ENCODE measurements at regions not wholly inside any gene's neighbourhood (a gene's known extent, or its start where the extent isn't known, plus 50 kb on each side); places are given as distances from the start of the nearest gene placed in this dataset.

DNA sequence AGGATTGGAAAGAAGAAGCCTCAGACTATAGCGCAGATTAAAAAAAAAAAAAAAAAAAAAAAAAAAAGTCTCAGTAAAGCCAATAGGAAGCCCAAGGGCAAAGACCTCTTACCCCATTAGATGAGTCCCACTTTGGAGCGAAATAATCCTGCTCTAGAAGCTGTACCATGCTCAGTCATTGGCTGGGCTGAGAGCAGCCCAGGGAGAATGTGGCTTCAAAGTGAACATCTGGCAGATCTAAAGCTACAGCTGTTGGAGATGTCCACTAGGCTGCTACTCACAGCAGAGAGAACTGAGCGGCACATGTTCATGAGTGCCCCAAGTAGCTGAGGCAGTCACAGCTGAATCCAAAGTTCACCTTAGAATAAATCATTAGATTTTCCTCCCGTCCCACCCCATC lies 560.9 kb downstream of the MED13L start (continued):
- TF ChIP-seq MAFF (IDR thresholded peaks at IDR 0.05; ENCODE audit: low read length) (no peak), NFXL1 (CRISPR knock-in tag; IDR thresholded peaks at IDR 0.05) (no peak), THRAP3 (IDR thresholded peaks at IDR 0.05; ENCODE audit: borderline replicate concordance) (no peak), CEBPB (tag; IDR thresholded peaks at IDR 0.05) (no peak), ZFX (CRISPR knock-in tag; IDR thresholded peaks at IDR 0.05) (no peak), SLC30A9 (CRISPR knock-in tag; IDR thresholded peaks at IDR 0.05) (no peak)
- TF ChIP-seq, protein P1, sequence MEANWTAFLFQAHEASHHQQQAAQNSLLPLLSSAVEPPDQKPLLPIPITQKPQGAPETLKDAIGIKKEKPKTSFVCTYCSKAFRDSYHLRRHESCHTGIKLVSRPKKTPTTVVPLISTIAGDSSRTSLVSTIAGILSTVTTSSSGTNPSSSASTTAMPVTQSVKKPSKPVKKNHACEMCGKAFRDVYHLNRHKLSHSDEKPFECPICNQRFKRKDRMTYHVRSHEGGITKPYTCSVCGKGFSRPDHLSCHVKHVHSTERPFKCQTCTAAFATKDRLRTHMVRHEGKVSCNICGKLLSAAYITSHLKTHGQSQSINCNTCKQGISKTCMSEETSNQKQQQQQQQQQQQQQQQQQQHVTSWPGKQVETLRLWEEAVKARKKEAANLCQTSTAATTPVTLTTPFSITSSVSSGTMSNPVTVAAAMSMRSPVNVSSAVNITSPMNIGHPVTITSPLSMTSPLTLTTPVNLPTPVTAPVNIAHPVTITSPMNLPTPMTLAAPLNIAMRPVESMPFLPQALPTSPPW (CRISPR knock-in tag; IDR thresholded peaks at IDR 0.05) = no peak

DNA sequence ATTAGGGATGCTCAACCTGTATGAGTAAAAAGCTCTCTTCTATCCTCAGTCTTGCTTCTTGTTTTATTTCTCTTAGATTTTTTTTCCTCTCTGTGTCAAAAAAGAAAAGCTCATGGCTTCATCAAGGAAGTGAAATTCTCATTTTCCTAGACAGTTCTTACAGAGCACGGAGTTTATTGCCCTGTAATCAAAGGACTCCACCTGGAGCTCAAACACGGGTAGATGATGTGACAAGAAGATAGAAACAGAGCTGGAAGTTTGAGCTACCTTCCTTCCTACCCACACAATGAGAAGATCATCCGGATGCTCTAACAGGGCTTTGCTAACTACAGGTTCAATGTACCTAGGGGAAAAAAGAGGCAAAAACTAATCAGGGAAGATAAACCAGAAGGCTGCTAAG lies 564.8 kb downstream of the MED13L start:
- Histone ChIP-seq H3K36me3 (ENCODE audit: control insufficient read depth, insufficient read depth, low read length) (no peaks in the 10 kb centered on the region), H3K27ac (ENCODE audit: extremely low read depth, low read depth, low read length) (no peak overlapping the region), H3K4me1 (replicated peaks in 1 of 2; ENCODE audit: control insufficient read depth in 2 of 2, insufficient read depth in 2 of 2, low read length in 2 of 2) (no peaks in the 10 kb centered on the region), H4K20me1 (replicated peaks; ENCODE audit: control insufficient read depth, insufficient read depth, low read length) (no peaks in the 10 kb centered on the region), H2AFZ (ENCODE audit: low read depth, low read length) (no peak overlapping the region), H3K9me1 (ENCODE audit: control insufficient read depth, insufficient read depth, low read length) (no peaks in the 10 kb centered on the region), H3K79me2 (ENCODE audit: control insufficient read depth, insufficient read depth, low read length) (no peaks in the 10 kb centered on the region), H3K4me3 (no peak overlapping the region), H3K9me3 (replicated peaks; ENCODE audit: control insufficient read depth, insufficient read depth, low read depth, low read length) (no peaks in the 10 kb centered on the region), H3K4me2 (ENCODE audit: insufficient read depth, low read length) (no peak overlapping the region), H3K9ac (ENCODE audit: insufficient read depth in 1 of 2, low read depth in 2 of 2, low read length in 2 of 2) (no peak overlapping the region), H3K27me3 (ENCODE audit: control insufficient read depth in 2 of 2, insufficient read depth in 2 of 2, low read length in 2 of 2) (no peaks in the 10 kb centered on the region)
- BruUV-seq (replicated peaks) = no TSS peak
- no peak for FAIRE-seq
- in situ Hi-C loops (cut with MboI) = no loop called here
- ChIA-PET POLR2A (no interaction called here), CTCF (ENCODE audit: low intra/inter-chr PET ratio) (no interaction called here)
- no peak for ATAC-seq
- WGBS (ENCODE audit: insufficient coverage, low coverage, missing lambda C conversion rate) = 0% methylated on average over 3 of the region's 3 CpGs
- no peak for DNase-seq (ENCODE audit: extremely low read depth in 1 of 4, low spot score in 3 of 4)
- intact Hi-C loops (cut with micrococcal nuclease) = no loop called here
- TF ChIP-seq HCFC1 (IDR thresholded peaks at IDR 0.05; ENCODE audit: low read depth, low read length) = no peak
- TF ChIP-seq, protein P2, sequence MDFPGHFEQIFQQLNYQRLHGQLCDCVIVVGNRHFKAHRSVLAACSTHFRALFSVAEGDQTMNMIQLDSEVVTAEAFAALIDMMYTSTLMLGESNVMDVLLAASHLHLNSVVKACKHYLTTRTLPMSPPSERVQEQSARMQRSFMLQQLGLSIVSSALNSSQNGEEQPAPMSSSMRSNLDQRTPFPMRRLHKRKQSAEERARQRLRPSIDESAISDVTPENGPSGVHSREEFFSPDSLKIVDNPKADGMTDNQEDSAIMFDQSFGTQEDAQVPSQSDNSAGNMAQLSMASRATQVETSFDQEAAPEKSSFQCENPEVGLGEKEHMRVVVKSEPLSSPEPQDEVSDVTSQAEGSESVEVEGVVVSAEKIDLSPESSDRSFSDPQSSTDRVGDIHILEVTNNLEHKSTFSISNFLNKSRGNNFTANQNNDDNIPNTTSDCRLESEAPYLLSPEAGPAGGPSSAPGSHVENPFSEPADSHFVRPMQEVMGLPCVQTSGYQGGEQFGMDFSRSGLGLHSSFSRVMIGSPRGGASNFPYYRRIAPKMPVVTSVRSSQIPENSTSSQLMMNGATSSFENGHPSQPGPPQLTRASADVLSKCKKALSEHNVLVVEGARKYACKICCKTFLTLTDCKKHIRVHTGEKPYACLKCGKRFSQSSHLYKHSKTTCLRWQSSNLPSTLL (IDR thresholded peaks at IDR 0.05) = no peak
- TF ChIP-seq, protein P3, sequence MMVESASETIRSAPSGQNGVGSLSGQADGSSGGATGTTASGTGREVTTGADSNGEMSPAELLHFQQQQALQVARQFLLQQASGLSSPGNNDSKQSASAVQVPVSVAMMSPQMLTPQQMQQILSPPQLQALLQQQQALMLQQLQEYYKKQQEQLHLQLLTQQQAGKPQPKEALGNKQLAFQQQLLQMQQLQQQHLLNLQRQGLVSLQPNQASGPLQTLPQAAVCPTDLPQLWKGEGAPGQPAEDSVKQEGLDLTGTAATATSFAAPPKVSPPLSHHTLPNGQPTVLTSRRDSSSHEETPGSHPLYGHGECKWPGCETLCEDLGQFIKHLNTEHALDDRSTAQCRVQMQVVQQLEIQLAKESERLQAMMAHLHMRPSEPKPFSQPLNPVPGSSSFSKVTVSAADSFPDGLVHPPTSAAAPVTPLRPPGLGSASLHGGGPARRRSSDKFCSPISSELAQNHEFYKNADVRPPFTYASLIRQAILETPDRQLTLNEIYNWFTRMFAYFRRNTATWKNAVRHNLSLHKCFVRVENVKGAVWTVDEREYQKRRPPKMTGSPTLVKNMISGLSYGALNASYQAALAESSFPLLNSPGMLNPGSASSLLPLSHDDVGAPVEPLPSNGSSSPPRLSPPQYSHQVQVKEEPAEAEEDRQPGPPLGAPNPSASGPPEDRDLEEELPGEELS (CRISPR knock-in tag; IDR thresholded peaks at IDR 0.05; ENCODE audit: borderline replicate concordance) = no peak
- TF ChIP-seq, protein P4, sequence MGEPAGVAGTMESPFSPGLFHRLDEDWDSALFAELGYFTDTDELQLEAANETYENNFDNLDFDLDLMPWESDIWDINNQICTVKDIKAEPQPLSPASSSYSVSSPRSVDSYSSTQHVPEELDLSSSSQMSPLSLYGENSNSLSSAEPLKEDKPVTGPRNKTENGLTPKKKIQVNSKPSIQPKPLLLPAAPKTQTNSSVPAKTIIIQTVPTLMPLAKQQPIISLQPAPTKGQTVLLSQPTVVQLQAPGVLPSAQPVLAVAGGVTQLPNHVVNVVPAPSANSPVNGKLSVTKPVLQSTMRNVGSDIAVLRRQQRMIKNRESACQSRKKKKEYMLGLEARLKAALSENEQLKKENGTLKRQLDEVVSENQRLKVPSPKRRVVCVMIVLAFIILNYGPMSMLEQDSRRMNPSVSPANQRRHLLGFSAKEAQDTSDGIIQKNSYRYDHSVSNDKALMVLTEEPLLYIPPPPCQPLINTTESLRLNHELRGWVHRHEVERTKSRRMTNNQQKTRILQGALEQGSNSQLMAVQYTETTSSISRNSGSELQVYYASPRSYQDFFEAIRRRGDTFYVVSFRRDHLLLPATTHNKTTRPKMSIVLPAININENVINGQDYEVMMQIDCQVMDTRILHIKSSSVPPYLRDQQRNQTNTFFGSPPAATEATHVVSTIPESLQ (CRISPR knock-in tag; IDR thresholded peaks at IDR 0.05) = no peak
- no peak for TF ChIP-seq SMAD4 (CRISPR knock-in tag; conservative IDR thresholded peaks at IDR 0.05)
- no peak for TF ChIP-seq E2F5 (CRISPR knock-in tag; IDR thresholded peaks at IDR 0.05)
- TF ChIP-seq CXXC5 (CRISPR knock-in tag; IDR thresholded peaks at IDR 0.05) = no peak
- TF ChIP-seq ZNF3 (CRISPR knock-in tag; IDR thresholded peaks at IDR 0.05) = no peak

All from K562 (cell line).